ENCODE measurements at regions not wholly inside any gene's neighbourhood (a gene's known extent, or its start where the extent isn't known, plus 50 kb on each side); places are given as distances from the start of the nearest gene placed in this dataset.

- Histone ChIP-seq H3K9ac (ENCODE audit: low read depth in 1 of 2, low read length in 2 of 2) (no peak overlapping the region), H3K36me3 (ENCODE audit: control insufficient read depth in 1 of 2, insufficient read depth in 2 of 2, low read length in 2 of 2) (no peaks in the 10 kb centered on the region), H3K27me3 (ENCODE audit: control insufficient read depth in 1 of 2, insufficient read depth in 2 of 2, low read length in 2 of 2) (no peaks in the 10 kb centered on the region), H3K9me3 (ENCODE audit: control insufficient read depth in 1 of 2, low read length in 2 of 2) (peaks cover 0 to 4% of the 10 kb centered on the region in 2 donors), H3K27ac (ENCODE audit: low read depth, low read length) (no peak overlapping the region), H3K4me1 (ENCODE audit: control insufficient read depth in 1 of 2, insufficient read depth in 2 of 2, low read length in 2 of 2) (no peaks in the 10 kb centered on the region), H3K4me3 (ENCODE audit: low read depth in 1 of 2, low read length in 2 of 2) (no peak overlapping the region)
Observed at GRCh38 chr5:159712672-159713071, 203.6 kb upstream of the ADRA1B start.

DNA sequence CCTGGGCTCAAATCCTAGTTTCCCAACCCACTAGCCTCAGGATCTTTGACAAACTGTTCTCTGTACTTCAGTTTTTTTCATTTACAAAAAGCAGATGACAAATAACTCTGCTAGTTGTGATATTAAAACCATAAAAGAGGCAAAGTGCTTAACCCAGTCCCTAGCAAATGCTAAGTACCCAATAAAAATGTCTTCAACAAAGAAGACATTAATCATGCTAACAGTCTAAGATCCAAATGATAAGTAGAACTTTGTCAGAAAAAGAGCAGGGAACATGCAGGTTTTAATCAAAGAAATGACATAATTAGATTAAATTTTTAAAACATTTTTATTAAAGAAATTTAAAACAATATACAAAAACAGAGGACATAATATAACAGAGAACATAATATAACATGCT is 203.0 kb upstream of the ADRA1B start:
- Histone ChIP-seq H3K27ac (ENCODE audit: low read depth, low read length) (no peak overlapping the region), H3K4me3 (ENCODE audit: low read depth in 1 of 2, low read length in 2 of 2) (no peak overlapping the region), H3K9ac (ENCODE audit: low read depth in 1 of 2, low read length in 2 of 2) (no peak overlapping the region), H3K27me3 (ENCODE audit: control insufficient read depth in 1 of 2, insufficient read depth in 2 of 2, low read length in 2 of 2) (no peaks in the 10 kb centered on the region), H3K36me3 (ENCODE audit: control insufficient read depth in 1 of 2, insufficient read depth in 2 of 2, low read length in 2 of 2) (no peaks in the 10 kb centered on the region), H3K9me3 (ENCODE audit: control insufficient read depth in 1 of 2, low read length in 2 of 2) (no peaks in the 10 kb centered on the region), H3K4me1 (ENCODE audit: control insufficient read depth in 1 of 2, insufficient read depth in 2 of 2, low read length in 2 of 2) (no peaks in the 10 kb centered on the region)

DNA sequence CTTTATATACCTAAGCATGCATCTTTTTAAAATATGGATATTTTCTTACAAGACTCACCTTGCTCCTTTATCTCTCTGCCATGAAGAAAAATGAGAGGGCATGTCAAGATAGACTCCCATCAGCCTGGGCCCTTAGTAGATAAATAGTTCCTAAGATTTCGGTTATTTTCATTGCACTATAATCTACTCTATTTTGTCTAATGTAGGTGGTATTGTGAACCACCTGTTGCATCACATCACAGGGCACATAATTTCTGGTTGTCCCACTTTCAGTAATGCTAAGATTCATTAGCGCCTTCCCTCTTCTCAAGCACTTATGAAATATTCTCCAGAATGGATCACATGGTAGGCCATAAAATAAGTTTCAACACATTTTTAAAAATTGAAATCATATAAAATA is 202.5 kb upstream of the ADRA1B start:
- H3K9me3 ChIP-seq (ENCODE audit: control insufficient read depth in 1 of 2, low read length in 2 of 2), result no peaks in the 10 kb centered on the region
- H3K27me3 ChIP-seq (ENCODE audit: control insufficient read depth in 1 of 2, insufficient read depth in 2 of 2, low read length in 2 of 2), result no peaks in the 10 kb centered on the region
- H3K36me3 ChIP-seq (ENCODE audit: control insufficient read depth in 1 of 2, insufficient read depth in 2 of 2, low read length in 2 of 2), result no peaks in the 10 kb centered on the region
- no peak overlapping the region for H3K4me3 ChIP-seq (ENCODE audit: low read depth in 1 of 2, low read length in 2 of 2)
- no peak overlapping the region for H3K27ac ChIP-seq (ENCODE audit: low read depth, low read length)
- no peaks in the 10 kb centered on the region for H3K4me1 ChIP-seq (ENCODE audit: control insufficient read depth in 1 of 2, insufficient read depth in 2 of 2, low read length in 2 of 2)
- H3K9ac ChIP-seq (ENCODE audit: low read depth in 1 of 2, low read length in 2 of 2), result no peak overlapping the region

- H3K9me3 ChIP-seq (ENCODE audit: control insufficient read depth in 1 of 2, low read length in 2 of 2), result no peaks in the 10 kb centered on the region
- no peak overlapping the region for H3K27ac ChIP-seq (ENCODE audit: low read depth, low read length)
- H3K4me3 ChIP-seq (ENCODE audit: low read depth in 1 of 2, low read length in 2 of 2), result no peak overlapping the region
- H3K9ac ChIP-seq (ENCODE audit: low read depth in 1 of 2, low read length in 2 of 2), result no peak overlapping the region
- H3K36me3 ChIP-seq (ENCODE audit: control insufficient read depth in 1 of 2, insufficient read depth in 2 of 2, low read length in 2 of 2), result no peaks in the 10 kb centered on the region
- H3K4me1 ChIP-seq (ENCODE audit: control insufficient read depth in 1 of 2, insufficient read depth in 2 of 2, low read length in 2 of 2), result no peaks in the 10 kb centered on the region
- H3K27me3 ChIP-seq (ENCODE audit: control insufficient read depth in 1 of 2, insufficient read depth in 2 of 2, low read length in 2 of 2), result no peaks in the 10 kb centered on the region
Observed at GRCh38 chr5:159725475-159725874, 190.8 kb upstream of the ADRA1B start.

DNA sequence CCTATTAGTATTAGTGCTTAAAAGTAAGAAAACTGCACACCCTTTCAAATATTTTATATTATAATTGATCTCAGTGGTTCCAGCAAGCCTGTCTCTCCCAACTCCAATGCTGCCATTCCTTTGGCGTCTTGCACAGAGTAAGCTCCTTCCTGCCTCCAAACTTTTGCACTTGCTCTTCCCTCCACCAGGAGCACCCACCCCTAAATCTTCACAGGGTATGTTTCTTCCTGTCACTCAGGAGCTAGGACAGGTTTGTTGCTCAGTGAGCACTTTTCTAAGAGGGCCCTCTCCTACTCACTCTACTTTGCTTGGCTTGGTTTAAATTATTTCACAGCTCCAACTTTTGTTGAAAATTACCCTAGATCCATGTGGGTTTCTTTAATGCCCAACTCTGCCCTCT is 189.1 kb upstream of the ADRA1B start:
- Histone ChIP-seq H3K27ac (ENCODE audit: low read depth, low read length) (no peak overlapping the region), H3K9me3 (ENCODE audit: control insufficient read depth in 1 of 2, low read length in 2 of 2) (no peaks in the 10 kb centered on the region), H3K36me3 (ENCODE audit: control insufficient read depth in 1 of 2, insufficient read depth in 2 of 2, low read length in 2 of 2) (no peaks in the 10 kb centered on the region), H3K4me1 (ENCODE audit: control insufficient read depth in 1 of 2, insufficient read depth in 2 of 2, low read length in 2 of 2) (no peaks in the 10 kb centered on the region), H3K4me3 (ENCODE audit: low read depth in 1 of 2, low read length in 2 of 2) (no peak overlapping the region), H3K27me3 (ENCODE audit: control insufficient read depth in 1 of 2, insufficient read depth in 2 of 2, low read length in 2 of 2) (no peaks in the 10 kb centered on the region), H3K9ac (ENCODE audit: low read depth in 1 of 2, low read length in 2 of 2) (no peak overlapping the region)

DNA sequence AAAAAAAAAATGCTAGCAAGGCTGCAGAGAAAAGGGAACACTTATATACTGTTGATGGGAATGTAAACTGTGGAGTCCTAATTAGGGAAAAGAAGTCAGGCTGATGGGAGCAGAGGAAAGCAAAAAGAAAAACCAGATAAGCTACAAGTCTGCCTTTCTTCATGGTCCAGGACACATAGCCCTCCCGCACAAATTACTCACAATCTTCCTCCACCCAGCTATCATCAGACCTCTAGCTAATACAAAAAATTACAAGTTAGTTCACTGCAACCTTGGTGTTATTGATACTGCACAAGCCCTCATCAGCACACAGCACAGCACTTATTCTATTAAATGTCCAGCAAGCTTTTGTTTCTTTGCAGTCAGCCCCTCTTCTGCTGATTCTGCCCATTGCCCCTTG is 186.0 kb upstream of the ADRA1B start:
- no peaks in the 10 kb centered on the region for H3K36me3 ChIP-seq (ENCODE audit: control insufficient read depth in 1 of 2, insufficient read depth in 2 of 2, low read length in 2 of 2)
- no peaks in the 10 kb centered on the region for H3K4me1 ChIP-seq (ENCODE audit: control insufficient read depth in 1 of 2, insufficient read depth in 2 of 2, low read length in 2 of 2)
- H3K27me3 ChIP-seq (ENCODE audit: control insufficient read depth in 1 of 2, insufficient read depth in 2 of 2, low read length in 2 of 2), result no peaks in the 10 kb centered on the region
- no peaks in the 10 kb centered on the region for H3K9me3 ChIP-seq (ENCODE audit: control insufficient read depth in 1 of 2, low read length in 2 of 2)
- no peak overlapping the region for H3K4me3 ChIP-seq (ENCODE audit: low read depth in 1 of 2, low read length in 2 of 2)
- no peak overlapping the region for H3K27ac ChIP-seq (ENCODE audit: low read depth, low read length)
- no peak overlapping the region for H3K9ac ChIP-seq (ENCODE audit: low read depth in 1 of 2, low read length in 2 of 2)

DNA sequence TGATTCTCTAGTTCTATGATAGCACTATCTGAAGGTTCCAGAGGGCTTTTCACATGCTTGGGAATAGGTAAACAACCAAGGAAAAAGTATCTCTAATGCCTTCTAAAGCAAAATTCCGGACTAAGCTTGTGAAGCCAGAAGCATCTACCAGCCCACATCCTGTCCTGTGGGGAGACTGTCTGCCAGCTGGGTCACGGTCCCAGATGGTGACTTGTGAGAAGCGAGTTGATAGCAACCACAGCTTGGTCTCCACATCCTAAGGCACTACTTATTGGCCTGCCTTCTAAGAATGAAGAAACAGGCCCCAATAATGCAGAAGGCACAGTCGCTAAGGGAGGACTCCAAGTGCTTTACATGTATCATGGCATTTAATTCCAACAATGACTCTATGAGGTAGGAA is 184.1 kb upstream of the ADRA1B start:
- Histone ChIP-seq H3K36me3 (ENCODE audit: control insufficient read depth in 1 of 2, insufficient read depth in 2 of 2, low read length in 2 of 2) (no peaks in the 10 kb centered on the region), H3K4me3 (ENCODE audit: low read depth in 1 of 2, low read length in 2 of 2) (no peak overlapping the region), H3K27me3 (ENCODE audit: control insufficient read depth in 1 of 2, insufficient read depth in 2 of 2, low read length in 2 of 2) (no peaks in the 10 kb centered on the region), H3K9me3 (ENCODE audit: control insufficient read depth in 1 of 2, low read length in 2 of 2) (no peaks in the 10 kb centered on the region), H3K4me1 (ENCODE audit: control insufficient read depth in 1 of 2, insufficient read depth in 2 of 2, low read length in 2 of 2) (no peaks in the 10 kb centered on the region), H3K27ac (ENCODE audit: low read depth, low read length) (no peak overlapping the region), H3K9ac (ENCODE audit: low read depth in 1 of 2, low read length in 2 of 2) (no peak overlapping the region)

DNA sequence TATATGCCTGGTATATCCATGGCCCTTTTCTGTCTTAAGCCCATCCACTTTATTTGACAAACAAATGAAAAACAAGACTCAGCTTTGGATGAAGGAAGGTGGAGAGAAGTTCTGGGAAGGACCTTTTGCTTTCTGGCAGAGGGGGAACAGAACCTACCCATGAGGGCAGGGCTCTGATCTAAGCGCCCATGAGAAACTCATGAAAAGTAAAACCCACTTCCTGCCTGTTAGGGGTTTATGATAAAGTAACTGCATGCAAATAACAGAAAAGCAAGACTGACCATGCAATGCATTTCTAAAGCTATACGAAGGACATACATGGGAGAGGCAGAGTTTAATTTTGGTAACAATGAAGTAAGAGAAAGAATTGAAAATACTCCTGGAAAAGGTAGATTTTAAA is 181.9 kb upstream of the ADRA1B start:
- no peak overlapping the region for H3K4me3 ChIP-seq (ENCODE audit: low read depth in 1 of 2, low read length in 2 of 2)
- H3K36me3 ChIP-seq (ENCODE audit: control insufficient read depth in 1 of 2, insufficient read depth in 2 of 2, low read length in 2 of 2), result no peaks in the 10 kb centered on the region
- no peak overlapping the region for H3K9ac ChIP-seq (ENCODE audit: low read depth in 1 of 2, low read length in 2 of 2)
- no peaks in the 10 kb centered on the region for H3K9me3 ChIP-seq (ENCODE audit: control insufficient read depth in 1 of 2, low read length in 2 of 2)
- no peaks in the 10 kb centered on the region for H3K4me1 ChIP-seq (ENCODE audit: control insufficient read depth in 1 of 2, insufficient read depth in 2 of 2, low read length in 2 of 2)
- H3K27ac ChIP-seq (ENCODE audit: low read depth, low read length), result no peak overlapping the region
- no peaks in the 10 kb centered on the region for H3K27me3 ChIP-seq (ENCODE audit: control insufficient read depth in 1 of 2, insufficient read depth in 2 of 2, low read length in 2 of 2)

DNA sequence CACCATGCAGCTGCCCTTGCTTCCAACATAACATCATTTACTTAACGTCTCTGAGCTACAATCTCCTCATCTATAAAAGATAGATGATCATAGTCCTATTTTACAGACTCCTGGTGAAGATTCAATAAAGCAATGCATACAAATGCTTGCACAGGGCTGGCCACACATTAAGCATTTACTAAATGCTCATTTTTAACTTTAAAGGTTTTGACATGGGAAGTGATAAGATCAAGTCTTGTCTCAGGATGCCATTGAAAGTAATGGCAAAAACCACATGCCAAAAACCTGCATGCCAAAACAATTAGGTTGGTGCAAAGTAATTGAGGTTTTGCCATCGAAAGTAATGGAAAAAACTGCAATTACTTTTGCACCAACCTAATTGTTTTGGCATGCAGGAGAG is 181.2 kb upstream of the ADRA1B start:
- no peak overlapping the region for H3K9ac ChIP-seq (ENCODE audit: low read depth in 1 of 2, low read length in 2 of 2)
- no peaks in the 10 kb centered on the region for H3K4me1 ChIP-seq (ENCODE audit: control insufficient read depth in 1 of 2, insufficient read depth in 2 of 2, low read length in 2 of 2)
- no peak overlapping the region for H3K27ac ChIP-seq (ENCODE audit: low read depth, low read length)
- H3K36me3 ChIP-seq (ENCODE audit: control insufficient read depth in 1 of 2, insufficient read depth in 2 of 2, low read length in 2 of 2), result no peaks in the 10 kb centered on the region
- no peaks in the 10 kb centered on the region for H3K27me3 ChIP-seq (ENCODE audit: control insufficient read depth in 1 of 2, insufficient read depth in 2 of 2, low read length in 2 of 2)
- no peaks in the 10 kb centered on the region for H3K9me3 ChIP-seq (ENCODE audit: control insufficient read depth in 1 of 2, low read length in 2 of 2)
- no peak overlapping the region for H3K4me3 ChIP-seq (ENCODE audit: low read depth in 1 of 2, low read length in 2 of 2)

DNA sequence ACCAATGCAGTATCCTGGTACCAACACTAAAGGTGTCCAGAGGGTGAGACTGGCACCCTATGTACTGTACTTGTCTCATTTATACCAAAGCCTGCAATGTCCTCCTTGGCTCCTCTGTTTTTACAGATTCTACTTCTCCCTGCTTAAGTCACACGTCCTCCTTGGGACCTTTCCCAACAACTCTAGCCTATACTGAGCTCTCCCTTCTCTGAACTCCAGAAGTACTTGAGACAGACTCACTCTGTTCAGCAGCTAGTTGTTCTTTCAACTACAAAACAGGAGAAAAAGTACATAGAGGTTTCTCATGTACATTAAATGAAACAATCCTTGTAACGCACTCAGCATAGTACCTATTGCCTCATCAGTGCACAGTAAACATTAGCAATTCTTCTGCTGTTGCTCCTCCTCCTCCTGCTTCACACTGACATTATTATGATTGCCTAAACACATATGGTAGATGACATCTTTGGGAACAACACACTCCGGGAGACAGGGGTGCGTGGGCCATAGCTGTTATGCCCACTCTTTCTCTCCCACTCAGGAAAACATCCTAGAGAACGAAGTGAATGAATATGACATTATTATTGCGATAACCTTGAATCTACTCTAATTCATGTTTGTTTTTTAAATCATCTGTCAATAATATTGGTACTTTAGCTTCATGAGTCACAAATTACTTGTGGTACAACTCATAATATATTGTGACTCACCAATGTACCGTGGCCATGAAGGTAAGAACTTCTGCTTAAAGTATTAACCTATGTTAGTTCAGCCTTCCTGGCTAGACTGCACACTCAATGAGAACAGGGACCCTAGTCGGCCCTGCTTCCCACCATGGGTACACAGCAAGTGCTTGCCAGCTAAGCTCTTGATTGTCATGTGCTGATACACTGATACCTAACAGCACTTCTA is 180.3 kb upstream of the ADRA1B start:
- Histone ChIP-seq H3K9me3 (ENCODE audit: control insufficient read depth in 1 of 2, low read length in 2 of 2) (no peaks in the 10 kb centered on the region), H3K4me1 (ENCODE audit: control insufficient read depth in 1 of 2, insufficient read depth in 2 of 2, low read length in 2 of 2) (no peaks in the 10 kb centered on the region), H3K4me3 (ENCODE audit: low read depth in 1 of 2, low read length in 2 of 2) (no peak overlapping the region), H3K9ac (ENCODE audit: low read depth in 1 of 2, low read length in 2 of 2) (no peak overlapping the region), H3K27ac (ENCODE audit: low read depth, low read length) (no peak overlapping the region), H3K36me3 (ENCODE audit: control insufficient read depth in 1 of 2, insufficient read depth in 2 of 2, low read length in 2 of 2) (no peaks in the 10 kb centered on the region), H3K27me3 (ENCODE audit: control insufficient read depth in 1 of 2, insufficient read depth in 2 of 2, low read length in 2 of 2) (no peaks in the 10 kb centered on the region)

Measured in duodenal mucosa (tissue), 2 donors.